Nephron progenitor cell (in vitro differentiated cells): ENCODE measurements at regions not wholly inside any gene's neighbourhood (a gene's known extent, or its start where the extent isn't known, plus 50 kb on each side); places are given as distances from the start of the nearest gene placed in this dataset.

Experiments used
- DNase-seq: peaks from one replicate; pipeline ENCODE4 v3.0.0; 2021
- H3K27ac Mint-ChIP-seq: 2 replicates; pipeline ENCODE4 v1.8.0; 2021; ENCODE audit warnings: mild to moderate bottlenecking, moderate library complexity, mixed read lengths
- H3K27me3 Mint-ChIP-seq: 2 replicates; pipeline ENCODE4 v1.8.0; 2021; ENCODE audit warnings: mild to moderate bottlenecking, low read depth, mixed read lengths; ENCODE audit not compliant: poor library complexity
- H3K36me3 Mint-ChIP-seq: 2 replicates; pipeline ENCODE4 v1.8.0; 2021; ENCODE audit warnings: low read depth, mixed read lengths
- H3K4me1 Mint-ChIP-seq: 2 replicates; pipeline ENCODE4 v1.8.0; 2021; ENCODE audit warnings: mixed read lengths
- H3K4me3 Mint-ChIP-seq: 2 replicates; pipeline ENCODE4 v1.8.0; 2021; ENCODE audit warnings: mild to moderate bottlenecking, moderate library complexity, mixed read lengths
- H3K9me3 Mint-ChIP-seq: 2 replicates; pipeline ENCODE4 v1.8.0; 2021; ENCODE audit warnings: mild to moderate bottlenecking, moderate library complexity, mixed read lengths
- TF ChIP-seq, protein P1 (sequence below): fragments of 200-600 bp; sonication (generic); IDR thresholded peaks from 2 replicates; pipeline ENCODE4 v1.5.0; 2021; ENCODE audit warnings: antibody characterized with exemption

DNA sequence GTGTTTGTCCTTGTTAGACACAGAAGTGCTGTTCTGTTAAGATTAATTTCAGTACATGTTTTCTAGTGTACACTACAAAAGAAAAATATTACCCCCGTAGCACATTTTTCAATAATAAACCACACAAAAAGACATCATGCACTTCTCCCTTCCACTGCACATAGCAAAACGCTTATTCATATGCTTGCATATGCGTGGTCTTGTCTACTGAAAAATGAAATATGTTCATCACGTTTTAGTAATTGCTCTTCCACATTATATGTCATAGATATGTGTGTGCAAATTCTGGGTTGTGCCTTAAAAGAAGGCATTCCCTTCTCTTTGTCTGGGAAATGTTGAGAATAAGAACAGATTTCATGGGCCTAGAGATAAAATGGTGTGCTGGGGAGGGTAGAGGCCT lies 353.9 kb downstream of the NSUN3 start:
- TF ChIP-seq, protein P1, sequence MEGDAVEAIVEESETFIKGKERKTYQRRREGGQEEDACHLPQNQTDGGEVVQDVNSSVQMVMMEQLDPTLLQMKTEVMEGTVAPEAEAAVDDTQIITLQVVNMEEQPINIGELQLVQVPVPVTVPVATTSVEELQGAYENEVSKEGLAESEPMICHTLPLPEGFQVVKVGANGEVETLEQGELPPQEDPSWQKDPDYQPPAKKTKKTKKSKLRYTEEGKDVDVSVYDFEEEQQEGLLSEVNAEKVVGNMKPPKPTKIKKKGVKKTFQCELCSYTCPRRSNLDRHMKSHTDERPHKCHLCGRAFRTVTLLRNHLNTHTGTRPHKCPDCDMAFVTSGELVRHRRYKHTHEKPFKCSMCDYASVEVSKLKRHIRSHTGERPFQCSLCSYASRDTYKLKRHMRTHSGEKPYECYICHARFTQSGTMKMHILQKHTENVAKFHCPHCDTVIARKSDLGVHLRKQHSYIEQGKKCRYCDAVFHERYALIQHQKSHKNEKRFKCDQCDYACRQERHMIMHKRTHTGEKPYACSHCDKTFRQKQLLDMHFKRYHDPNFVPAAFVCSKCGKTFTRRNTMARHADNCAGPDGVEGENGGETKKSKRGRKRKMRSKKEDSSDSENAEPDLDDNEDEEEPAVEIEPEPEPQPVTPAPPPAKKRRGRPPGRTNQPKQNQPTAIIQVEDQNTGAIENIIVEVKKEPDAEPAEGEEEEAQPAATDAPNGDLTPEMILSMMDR, result no peak
- H3K27me3 Mint-ChIP-seq, result no peaks in the 10 kb centered on the region
- H3K9me3 Mint-ChIP-seq, result no peaks in the 10 kb centered on the region
- no peak for DNase-seq
- no peaks in the 10 kb centered on the region for H3K36me3 Mint-ChIP-seq
- H3K4me1 Mint-ChIP-seq, result no peaks in the 10 kb centered on the region
- H3K4me3 Mint-ChIP-seq, result no peak overlapping the region
- H3K27ac Mint-ChIP-seq, result no peak overlapping the region

GRCh38 chr3:94417963-94418455 lies 355.1 kb downstream of the NSUN3 start:
- Mint-ChIP-seq H3K4me3 (no peak overlapping the region), H3K27ac (no peak overlapping the region), H3K27me3 (no peaks in the 10 kb centered on the region), H3K9me3 (no peaks in the 10 kb centered on the region), H3K36me3 (no peaks in the 10 kb centered on the region), H3K4me1 (no peaks in the 10 kb centered on the region)
- TF ChIP-seq, protein P1, result no peak
- DNase-seq, result no peak

GRCh38 chr3:94420931-94421330 lies 358.1 kb downstream of the NSUN3 start:
- no peak overlapping the region for H3K27ac Mint-ChIP-seq
- no peak overlapping the region for H3K4me3 Mint-ChIP-seq
- H3K9me3 Mint-ChIP-seq, result peaks cover 2% of the 10 kb centered on the region
- TF ChIP-seq, protein P1, result no peak
- no peaks in the 10 kb centered on the region for H3K27me3 Mint-ChIP-seq
- H3K36me3 Mint-ChIP-seq, result no peaks in the 10 kb centered on the region
- H3K4me1 Mint-ChIP-seq, result no peaks in the 10 kb centered on the region
- no peak for DNase-seq

GRCh38 chr3:94423578-94423977 lies 360.7 kb downstream of the NSUN3 start:
- no peak overlapping the region for H3K27ac Mint-ChIP-seq
- DNase-seq, result no peak
- no peaks in the 10 kb centered on the region for H3K36me3 Mint-ChIP-seq
- TF ChIP-seq, protein P1, result no peak
- peaks cover 17% of the 10 kb centered on the region for H3K9me3 Mint-ChIP-seq
- no peaks in the 10 kb centered on the region for H3K27me3 Mint-ChIP-seq
- H3K4me1 Mint-ChIP-seq, result no peaks in the 10 kb centered on the region
- no peak overlapping the region for H3K4me3 Mint-ChIP-seq

DNA sequence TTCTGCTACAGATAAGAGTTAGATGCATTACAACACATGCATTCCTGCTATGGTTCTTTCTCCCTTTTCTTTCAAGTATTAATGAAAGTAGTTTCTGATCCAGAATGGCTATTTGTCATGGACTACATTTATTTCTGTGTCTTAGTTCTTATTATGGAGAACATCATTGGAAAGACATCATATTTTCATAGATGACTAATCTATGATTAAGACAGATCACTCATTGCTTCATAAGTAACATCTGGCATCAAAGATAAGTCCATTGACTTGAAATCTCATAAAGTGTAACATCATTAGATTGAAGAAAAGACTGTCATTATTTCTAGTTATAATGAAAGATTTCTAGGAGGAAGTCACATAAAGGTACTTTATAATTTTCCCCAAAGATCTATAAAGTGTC lies 366.7 kb downstream of the NSUN3 start:
- TF ChIP-seq, protein P1, result no peak
- H3K27me3 Mint-ChIP-seq, result no peaks in the 10 kb centered on the region
- no peak overlapping the region for H3K27ac Mint-ChIP-seq
- H3K9me3 Mint-ChIP-seq, result peaks cover 17% of the 10 kb centered on the region
- DNase-seq, result no peak
- no peaks in the 10 kb centered on the region for H3K4me1 Mint-ChIP-seq
- no peak overlapping the region for H3K4me3 Mint-ChIP-seq
- no peaks in the 10 kb centered on the region for H3K36me3 Mint-ChIP-seq

DNA sequence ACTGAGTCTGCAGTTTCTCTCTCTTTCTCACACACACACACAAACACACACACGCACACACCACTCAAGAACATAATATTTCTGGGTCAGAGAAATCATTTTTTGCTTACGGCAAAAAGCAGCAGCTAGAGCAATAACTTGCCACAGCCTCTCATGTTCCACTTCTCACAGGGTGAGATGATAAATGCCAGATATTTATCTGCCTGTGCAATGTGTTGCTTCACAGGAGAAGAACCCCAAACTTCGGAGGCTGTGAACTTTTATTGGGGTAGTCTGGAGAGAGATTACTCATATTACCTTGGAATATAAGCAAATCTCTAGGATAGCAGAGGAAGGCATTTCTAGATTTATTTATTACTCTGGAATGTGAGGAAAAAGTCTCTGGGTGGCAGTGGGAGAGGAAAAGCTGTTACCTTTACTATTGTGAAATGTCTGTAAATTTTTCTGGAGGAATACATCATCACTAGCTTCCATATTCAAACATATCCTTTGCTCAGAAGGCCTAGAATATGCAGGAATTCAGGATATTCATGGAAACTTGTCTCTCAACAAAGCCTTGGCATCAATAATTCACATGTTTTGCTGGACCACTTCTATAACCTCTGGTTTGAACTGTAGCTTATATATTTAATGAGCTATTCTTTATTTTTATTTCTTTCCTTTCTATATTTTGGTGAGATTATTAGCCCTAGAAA lies 369.2 kb downstream of the NSUN3 start:
- no peaks in the 10 kb centered on the region for H3K27me3 Mint-ChIP-seq
- DNase-seq, result no peak

More for the DNA sequence above, 369.2 kb downstream of the NSUN3 start:
- Mint-ChIP-seq H3K4me1 (no peaks in the 10 kb centered on the region), H3K27ac (no peak overlapping the region), H3K4me3 (no peak overlapping the region), H3K9me3 (peaks cover 5% of the 10 kb centered on the region), H3K36me3 (no peaks in the 10 kb centered on the region)
- TF ChIP-seq, protein P1, result no peak
